Activated B cell treated with CpG ODN at 0.5 μM for 24 hours (primary cell): ENCODE measurements at regions not wholly inside any gene's neighbourhood (a gene's known extent, or its start where the extent isn't known, plus 50 kb on each side); places are given as distances from the start of the nearest gene placed in this dataset.

Experiments
- ATAC-seq: fragments of 200-7000 bp; cut with Tn5 transposase; one replicate; pipeline ENCODE4 v1.10.0; 2021; ENCODE audit warnings: low read depth, mild to moderate bottlenecking, moderate library complexity
- CTCF ChIA-PET: fragments of 350-600 bp; sonication (Branson Sonifier 250); formaldehyde crosslinking; loops from one replicate; lab custom pipeline; 2021; ENCODE audit warnings: antibody characterized with exemption; lab: Charles Lee
- POLR2A ChIA-PET: fragments of 350-600 bp; sonication (Branson Sonifier 250); formaldehyde crosslinking; loops from one replicate; lab custom pipeline; 2021; ENCODE audit warnings: antibody characterized with exemption; lab: Charles Lee
- DNase-seq: peaks from one replicate; pipeline ENCODE4 v3.0.0; 2022
- H3K27ac Mint-ChIP-seq: one replicate; pipeline ENCODE4 v1.8.0; 2020; ENCODE audit warnings: mixed read lengths
- H3K27me3 Mint-ChIP-seq: one replicate; pipeline ENCODE4 v1.8.0; 2021; ENCODE audit warnings: mixed read lengths
- H3K36me3 Mint-ChIP-seq: one replicate; pipeline ENCODE4 v1.8.0; 2021; ENCODE audit warnings: low read depth, mixed read lengths
- H3K4me1 Mint-ChIP-seq: one replicate; pipeline ENCODE4 v1.8.0; 2021; ENCODE audit warnings: mixed read lengths
- H3K4me3 Mint-ChIP-seq: one replicate; pipeline ENCODE4 v1.8.0; 2020; ENCODE audit warnings: mild to moderate bottlenecking, mixed read lengths
- H3K9me3 Mint-ChIP-seq: one replicate; pipeline ENCODE4 v1.8.0; 2020; ENCODE audit warnings: mixed read lengths
- intact Hi-C: fragments of 100-400 bp; cut with micrococcal nuclease; formaldehyde crosslinking; loops from one replicate; pipeline ENCODE4 v1.15.1; 2024
- TF ChIP-seq, protein P1 (sequence below): fragments of 200-600 bp; IDR thresholded peaks from one replicate; pipeline ENCODE4 v1.8.0; 2022; ENCODE audit warnings: antibody characterized with exemption, mild to moderate bottlenecking

DNA sequence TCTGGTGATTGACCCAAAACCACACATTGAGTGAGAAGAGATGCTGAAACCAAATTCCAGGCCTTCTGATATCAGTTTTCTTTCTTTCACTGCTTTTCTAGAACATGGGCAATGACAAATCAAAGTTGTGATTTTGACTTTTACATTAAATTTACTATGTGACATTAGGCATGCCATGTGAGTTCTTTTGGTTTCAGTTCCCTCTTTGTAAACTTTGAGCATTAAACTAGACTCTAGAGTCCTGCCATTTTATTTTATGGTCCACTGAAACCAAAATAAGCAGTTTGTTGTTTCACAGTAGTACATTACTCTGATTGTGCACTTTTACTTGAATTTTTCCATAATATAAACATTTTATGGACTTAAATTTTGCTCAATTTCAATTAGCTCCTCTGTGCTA is 381.1 kb upstream of the SEMA3D start:
- Mint-ChIP-seq H3K4me3 (no peak overlapping the region), H3K27ac (no peak overlapping the region), H3K36me3 (no peaks in the 10 kb centered on the region), H3K27me3 (no peaks in the 10 kb centered on the region), H3K9me3 (no peaks in the 10 kb centered on the region), H3K4me1 (no peaks in the 10 kb centered on the region)
- intact Hi-C loops, result no loop called here
- ATAC-seq (no peak), DNase-seq (no peak)
- TF ChIP-seq, protein P1, sequence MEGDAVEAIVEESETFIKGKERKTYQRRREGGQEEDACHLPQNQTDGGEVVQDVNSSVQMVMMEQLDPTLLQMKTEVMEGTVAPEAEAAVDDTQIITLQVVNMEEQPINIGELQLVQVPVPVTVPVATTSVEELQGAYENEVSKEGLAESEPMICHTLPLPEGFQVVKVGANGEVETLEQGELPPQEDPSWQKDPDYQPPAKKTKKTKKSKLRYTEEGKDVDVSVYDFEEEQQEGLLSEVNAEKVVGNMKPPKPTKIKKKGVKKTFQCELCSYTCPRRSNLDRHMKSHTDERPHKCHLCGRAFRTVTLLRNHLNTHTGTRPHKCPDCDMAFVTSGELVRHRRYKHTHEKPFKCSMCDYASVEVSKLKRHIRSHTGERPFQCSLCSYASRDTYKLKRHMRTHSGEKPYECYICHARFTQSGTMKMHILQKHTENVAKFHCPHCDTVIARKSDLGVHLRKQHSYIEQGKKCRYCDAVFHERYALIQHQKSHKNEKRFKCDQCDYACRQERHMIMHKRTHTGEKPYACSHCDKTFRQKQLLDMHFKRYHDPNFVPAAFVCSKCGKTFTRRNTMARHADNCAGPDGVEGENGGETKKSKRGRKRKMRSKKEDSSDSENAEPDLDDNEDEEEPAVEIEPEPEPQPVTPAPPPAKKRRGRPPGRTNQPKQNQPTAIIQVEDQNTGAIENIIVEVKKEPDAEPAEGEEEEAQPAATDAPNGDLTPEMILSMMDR, result no peak
- POLR2A ChIA-PET, result no interaction called here
- CTCF ChIA-PET, result no interaction called here

DNA sequence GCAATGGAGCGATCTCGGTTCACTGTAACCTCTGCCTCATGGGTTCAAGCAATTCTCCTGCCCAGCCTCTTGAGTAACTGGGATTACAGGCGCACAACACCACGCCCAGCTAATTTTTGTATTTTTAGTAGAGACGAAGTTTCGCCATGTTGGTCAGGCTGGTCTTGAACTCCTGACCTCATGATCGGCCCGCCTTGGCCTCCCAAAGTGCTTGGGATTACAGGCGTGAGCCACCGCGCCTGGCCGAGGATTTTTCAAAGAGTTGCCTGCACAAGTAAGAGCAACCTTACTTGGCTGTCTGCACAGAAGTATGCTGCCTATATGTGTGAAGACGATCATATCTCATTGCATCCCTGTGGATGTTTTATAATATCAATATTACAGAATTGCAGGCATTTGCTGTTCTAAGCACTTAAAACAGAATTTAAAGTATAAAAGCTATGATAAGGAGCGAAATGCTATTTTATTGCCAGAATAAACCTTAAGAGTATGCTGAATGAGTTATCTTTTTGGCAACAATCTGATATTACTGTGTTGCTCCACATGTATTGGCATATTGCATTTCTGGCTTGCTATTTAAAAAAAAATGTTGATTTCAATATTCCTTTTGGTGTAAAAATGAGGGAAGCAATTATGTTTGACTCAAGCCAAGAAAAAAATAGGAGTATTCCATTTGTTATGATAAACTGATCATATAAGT is 379.4 kb upstream of the SEMA3D start:
- CTCF ChIA-PET, result no interaction called here
- Mint-ChIP-seq H3K9me3 (no peaks in the 10 kb centered on the region), H3K4me1 (no peaks in the 10 kb centered on the region), H3K36me3 (no peaks in the 10 kb centered on the region), H3K27me3 (no peaks in the 10 kb centered on the region), H3K4me3 (no peak overlapping the region), H3K27ac (no peak overlapping the region)
- POLR2A ChIA-PET, result no interaction called here
- TF ChIP-seq, protein P1, result no peak
- intact Hi-C loops, result no loop called here
- ATAC-seq (no peak), DNase-seq (no peak)

DNA sequence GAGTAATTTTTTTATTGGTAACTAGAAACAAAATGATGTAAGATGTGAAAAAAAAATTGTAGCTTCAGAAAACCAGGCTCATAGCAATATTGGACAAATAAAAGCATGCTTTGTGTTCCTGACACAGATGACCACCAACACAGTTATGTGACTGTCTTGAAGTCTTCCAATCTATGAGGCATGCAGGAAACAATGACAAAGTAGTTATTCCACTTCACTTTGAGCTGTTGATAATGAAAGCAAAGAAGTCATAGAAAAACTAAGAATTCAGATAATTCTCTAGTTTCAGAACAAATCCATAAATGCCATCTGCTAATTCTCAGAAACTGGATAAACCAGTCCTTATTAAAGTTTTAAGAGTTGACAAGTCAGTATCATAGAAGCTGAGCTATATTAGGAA is 378.4 kb upstream of the SEMA3D start:
- Mint-ChIP-seq H3K27me3 (no peaks in the 10 kb centered on the region), H3K9me3 (no peaks in the 10 kb centered on the region), H3K4me3 (no peak overlapping the region), H3K27ac (no peak overlapping the region), H3K36me3 (no peaks in the 10 kb centered on the region), H3K4me1 (no peaks in the 10 kb centered on the region)
- intact Hi-C loops, result no loop called here
- no peak for DNase-seq
- POLR2A ChIA-PET, result no interaction called here
- CTCF ChIA-PET, result no interaction called here
- TF ChIP-seq, protein P1, result no peak
- ATAC-seq, result no peak

DNA sequence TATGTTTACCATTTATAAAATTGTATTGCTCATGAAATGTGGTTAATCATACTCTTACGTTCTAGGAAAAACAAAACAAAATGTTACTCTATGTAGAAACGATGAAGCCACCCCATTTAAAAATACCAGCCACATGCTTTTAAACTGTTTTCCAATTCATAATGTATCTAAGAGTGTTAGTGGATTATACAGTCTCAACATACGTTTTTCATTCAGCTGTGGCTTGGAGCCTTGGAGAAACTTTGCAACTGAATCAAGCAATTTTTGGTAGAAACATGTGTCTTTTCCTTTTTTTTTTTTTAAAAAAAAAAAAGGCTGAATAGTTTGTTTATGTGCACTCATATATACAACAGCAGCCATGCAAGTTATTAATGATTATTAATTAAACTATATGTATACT is 378.0 kb upstream of the SEMA3D start:
- H3K36me3 Mint-ChIP-seq, result no peaks in the 10 kb centered on the region
- DNase-seq, result no peak
- TF ChIP-seq, protein P1, result no peak
- H3K9me3 Mint-ChIP-seq, result no peaks in the 10 kb centered on the region
- no peak for ATAC-seq
- H3K4me3 Mint-ChIP-seq, result no peak overlapping the region
- ChIA-PET CTCF (no interaction called here), POLR2A (no interaction called here)
- no peak overlapping the region for H3K27ac Mint-ChIP-seq
- H3K4me1 Mint-ChIP-seq, result no peaks in the 10 kb centered on the region
- H3K27me3 Mint-ChIP-seq, result no peaks in the 10 kb centered on the region
- intact Hi-C loops, result no loop called here

DNA sequence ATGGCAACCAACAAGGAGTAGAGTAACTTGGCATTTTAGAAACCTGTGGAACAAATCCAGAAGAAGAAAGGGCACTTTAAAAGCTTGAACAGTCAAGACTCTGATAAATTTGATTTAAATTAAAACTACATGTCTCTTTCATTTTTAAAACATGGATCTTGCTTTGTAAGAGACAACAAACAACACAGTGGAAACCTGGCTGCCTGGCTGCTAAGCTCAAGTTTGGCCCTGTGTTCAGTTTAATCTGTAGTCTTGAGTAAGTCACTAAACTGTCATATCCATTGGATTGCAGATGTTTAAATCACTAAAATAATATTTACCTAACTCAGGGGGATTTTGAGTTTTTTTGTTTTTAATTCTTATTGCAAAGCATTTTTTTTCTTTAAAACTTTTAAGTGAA is 374.9 kb upstream of the SEMA3D start:
- Mint-ChIP-seq H3K4me3 (no peak overlapping the region), H3K27ac (no peak overlapping the region), H3K4me1 (no peaks in the 10 kb centered on the region), H3K27me3 (no peaks in the 10 kb centered on the region), H3K9me3 (no peaks in the 10 kb centered on the region), H3K36me3 (no peaks in the 10 kb centered on the region)
- POLR2A ChIA-PET, result no interaction called here
- DNase-seq, result no peak
- intact Hi-C loops, result no loop called here
- TF ChIP-seq, protein P1, result no peak
- no peak for ATAC-seq
- CTCF ChIA-PET, result no interaction called here
